Mucosa of descending colon (tissue), 3 donors: ENCODE measurements at regions not wholly inside any gene's neighbourhood (a gene's known extent, or its start where the extent isn't known, plus 50 kb on each side); places are given as distances from the start of the nearest gene placed in this dataset.

Source experiments
- ATAC-seq: fragments of 200-7000 bp; cut with Tn5 transposase; one replicate; pipeline ENCODE4 v1.9.1; 2020; ENCODE audit warnings: mild to moderate bottlenecking, moderate library complexity
- DNase-seq, 3 donors: peaks; one replicate each; pipeline ENCODE4 v3.0.0-alpha.2; 2020
- H3K36me3 ChIP-seq: fragments of 200-600 bp; one replicate; pipeline ENCODE4 v1.8.0; 2021; ENCODE audit warnings: low read depth, mild to moderate bottlenecking
- H3K4me1 ChIP-seq: fragments of 200-600 bp; one replicate; pipeline ENCODE4 v1.8.0; 2021; ENCODE audit warnings: low read depth, mild to moderate bottlenecking
- H3K4me3 ChIP-seq: fragments of 200-600 bp; one replicate; pipeline ENCODE4 v1.8.0; 2021; ENCODE audit warnings: mild to moderate bottlenecking
- H3K9me3 ChIP-seq: fragments of 200-600 bp; one replicate; pipeline ENCODE4 v1.8.0; 2021; ENCODE audit warnings: mild to moderate bottlenecking
- CTCF ChIP-seq: fragments of 200-600 bp; IDR thresholded peaks from one replicate; pipeline ENCODE4 v1.8.0; 2022; ENCODE audit warnings: antibody characterized with exemption, mild to moderate bottlenecking
- intact Hi-C, 2 donors: fragments of 100-400 bp; cut with DNase I in 1 of 2; cut with micrococcal nuclease in 1 of 2; formaldehyde crosslinking; loops; one replicate each; pipeline versions ENCODE4 v1.11.0 to v1.11.1; 2022; cut with DNase I, micrococcal nuclease
- donor health status: DM: no; HTN: no; CAD: no; lungs with moderate emphysema.
- donor health status: DM: no; HTN: no; CAD: no.
- donor health status: DM: no; HTN: yes; CAD: no.

- H3K4me3 ChIP-seq = no peak overlapping the region
- intact Hi-C loops = no loop called here
- H3K36me3 ChIP-seq = no peaks in the 10 kb centered on the region
- ATAC-seq (no peak), DNase-seq (no peak)
- peaks cover 35% of the 10 kb centered on the region for H3K9me3 ChIP-seq
- H3K4me1 ChIP-seq = no peaks in the 10 kb centered on the region
- TF ChIP-seq CTCF = no peak
Measured at GRCh38 chr6:68054756-68055155, 580.3 kb upstream of the ADGRB3 start.

GRCh38 chr6:68053805-68054373 is 581.2 kb upstream of the ADGRB3 start:
- Histone ChIP-seq H3K4me1 (no peaks in the 10 kb centered on the region), H3K4me3 (no peak overlapping the region), H3K9me3 (peaks cover 31% of the 10 kb centered on the region), H3K36me3 (no peaks in the 10 kb centered on the region)
- no peak for DNase-seq
- TF ChIP-seq CTCF = no peak
- intact Hi-C loops = no loop called here
- no peak for ATAC-seq

- Histone ChIP-seq H3K4me3 (no peak overlapping the region), H3K36me3 (no peaks in the 10 kb centered on the region), H3K9me3 (peaks cover 27% of the 10 kb centered on the region), H3K4me1 (no peaks in the 10 kb centered on the region)
- no peak for ATAC-seq
- no peak for DNase-seq
- no peak for TF ChIP-seq CTCF
- intact Hi-C loops = no loop called here
Measured at GRCh38 chr6:68052234-68052633, 582.8 kb upstream of the ADGRB3 start.

GRCh38 chr6:68049562-68049961 is 585.5 kb upstream of the ADGRB3 start:
- H3K9me3 ChIP-seq = peaks cover 22% of the 10 kb centered on the region
- no peak for DNase-seq
- no peak for ATAC-seq
- no peak for TF ChIP-seq CTCF
- no peak overlapping the region for H3K4me3 ChIP-seq
- no peaks in the 10 kb centered on the region for H3K36me3 ChIP-seq
- intact Hi-C loops = no loop called here
- H3K4me1 ChIP-seq = no peaks in the 10 kb centered on the region

- H3K4me3 ChIP-seq = no peak overlapping the region
- intact Hi-C loops = no loop called here
- H3K9me3 ChIP-seq = peaks cover 31% of the 10 kb centered on the region
Measured at GRCh38 chr6:68046756-68047155, 588.3 kb upstream of the ADGRB3 start.

More at GRCh38 chr6:68046756-68047155, 588.3 kb upstream of the ADGRB3 start:
- DNase-seq = no peak
- Histone ChIP-seq H3K4me1 (no peaks in the 10 kb centered on the region), H3K36me3 (no peaks in the 10 kb centered on the region)
- no peak for ATAC-seq
- TF ChIP-seq CTCF = no peak
